ENCODE measurements at regions not wholly inside any gene's neighbourhood (a gene's known extent, or its start where the extent isn't known, plus 50 kb on each side); places are given as distances from the start of the nearest gene placed in this dataset.

DNA sequence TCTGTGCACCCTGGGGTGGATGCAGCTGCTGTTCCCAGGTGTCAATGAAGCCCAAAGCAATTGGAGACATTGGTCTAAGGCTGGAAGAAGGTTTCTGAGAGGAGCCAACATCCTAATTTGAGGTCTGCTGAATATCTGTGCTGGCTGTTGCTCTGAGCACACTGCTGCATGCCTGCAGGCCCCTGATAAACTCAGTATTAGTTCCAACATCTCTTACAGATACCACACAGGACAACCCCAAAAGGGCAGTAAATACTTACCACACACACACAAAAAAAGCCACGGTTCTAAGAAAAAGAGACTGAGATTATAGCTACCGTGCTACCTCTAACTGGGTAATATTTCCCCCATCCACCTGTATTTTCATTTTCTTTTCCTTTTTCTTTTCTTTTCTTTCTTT, 164.3 kb upstream of the SOX4 start:
- DNase-seq: no peak
- no peak overlapping the region for H3K4me3 ChIP-seq (ENCODE audit: low read depth in 1 of 2, low read length in 2 of 2)
- H3K9ac ChIP-seq (ENCODE audit: low read depth, low read length): no peak overlapping the region
- H4K20me1 ChIP-seq (ENCODE audit: insufficient read depth, low read length): no peaks in the 10 kb centered on the region
- no peak overlapping the region for H3K4me2 ChIP-seq (ENCODE audit: insufficient read depth, low read length)
- H2AFZ ChIP-seq (ENCODE audit: low read depth, low read length): no peak overlapping the region
- H3K9me3 ChIP-seq (ENCODE audit: insufficient read depth, low read length, severe bottlenecking): no peaks in the 10 kb centered on the region
- TF ChIP-seq EZH2 (IDR thresholded peaks at IDR 0.05; ENCODE audit: borderline replicate concordance, low read depth, low read length, severe bottlenecking) (no peak), CTCF (IDR thresholded peaks at IDR 0.05; ENCODE audit: borderline replicate concordance, extremely low read depth, low read length, poor library complexity, severe bottlenecking) (no peak)
- no peaks in the 10 kb centered on the region for H3K4me1 ChIP-seq (ENCODE audit: insufficient read depth, low read length)
- ATAC-seq (ENCODE audit: insufficient read depth, low read depth): peak; percentile 52; the same call in 2 of the 3 replicates
- H3K27me3 ChIP-seq (ENCODE audit: insufficient read depth, low read length, poor library complexity): no peaks in the 10 kb centered on the region
- H3K79me2 ChIP-seq (ENCODE audit: insufficient read depth, low read length): no peaks in the 10 kb centered on the region
- H3K36me3 ChIP-seq (ENCODE audit: insufficient read depth, low read length): no peaks in the 10 kb centered on the region
- no peak overlapping the region for H3K27ac ChIP-seq (ENCODE audit: low read length)

DNA sequence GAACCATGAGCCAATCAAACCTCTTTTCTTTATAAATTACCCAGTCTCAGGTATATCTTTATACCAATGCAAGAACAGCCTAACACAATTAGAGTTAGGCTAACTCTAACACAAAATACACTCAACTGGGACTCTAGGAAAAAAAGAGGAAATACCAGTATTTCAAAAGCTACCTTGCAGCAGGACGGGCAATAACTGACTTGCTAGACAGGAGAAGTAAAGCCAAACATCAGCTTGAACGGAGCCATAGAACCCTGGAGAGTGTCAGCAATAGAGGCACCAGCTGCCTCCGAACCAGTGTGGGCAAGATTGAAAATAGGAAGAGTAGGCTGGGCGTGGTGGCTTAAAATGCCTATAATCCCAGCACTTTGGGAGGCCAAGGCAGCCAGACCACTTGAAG, 162.0 kb upstream of the SOX4 start:
- no peak overlapping the region for H2AFZ ChIP-seq (ENCODE audit: low read depth, low read length)
- no peaks in the 10 kb centered on the region for H3K4me1 ChIP-seq (ENCODE audit: insufficient read depth, low read length)
- H4K20me1 ChIP-seq (ENCODE audit: insufficient read depth, low read length): no peaks in the 10 kb centered on the region
- no peaks in the 10 kb centered on the region for H3K79me2 ChIP-seq (ENCODE audit: insufficient read depth, low read length)
- no peak overlapping the region for H3K4me3 ChIP-seq (ENCODE audit: low read depth in 1 of 2, low read length in 2 of 2)
- no peak overlapping the region for H3K27ac ChIP-seq (ENCODE audit: low read length)
- H3K36me3 ChIP-seq (ENCODE audit: insufficient read depth, low read length): no peaks in the 10 kb centered on the region
- H3K27me3 ChIP-seq (ENCODE audit: insufficient read depth, low read length, poor library complexity): no peaks in the 10 kb centered on the region
- TF ChIP-seq EZH2 (IDR thresholded peaks at IDR 0.05; ENCODE audit: borderline replicate concordance, low read depth, low read length, severe bottlenecking) (no peak), CTCF (IDR thresholded peaks at IDR 0.05; ENCODE audit: borderline replicate concordance, extremely low read depth, low read length, poor library complexity, severe bottlenecking) (no peak)
- DNase-seq: no peak
- no peak overlapping the region for H3K4me2 ChIP-seq (ENCODE audit: insufficient read depth, low read length)
- ATAC-seq (ENCODE audit: insufficient read depth, low read depth): no peak
- H3K9ac ChIP-seq (ENCODE audit: low read depth, low read length): no peak overlapping the region
- no peaks in the 10 kb centered on the region for H3K9me3 ChIP-seq (ENCODE audit: insufficient read depth, low read length, severe bottlenecking)

DNA sequence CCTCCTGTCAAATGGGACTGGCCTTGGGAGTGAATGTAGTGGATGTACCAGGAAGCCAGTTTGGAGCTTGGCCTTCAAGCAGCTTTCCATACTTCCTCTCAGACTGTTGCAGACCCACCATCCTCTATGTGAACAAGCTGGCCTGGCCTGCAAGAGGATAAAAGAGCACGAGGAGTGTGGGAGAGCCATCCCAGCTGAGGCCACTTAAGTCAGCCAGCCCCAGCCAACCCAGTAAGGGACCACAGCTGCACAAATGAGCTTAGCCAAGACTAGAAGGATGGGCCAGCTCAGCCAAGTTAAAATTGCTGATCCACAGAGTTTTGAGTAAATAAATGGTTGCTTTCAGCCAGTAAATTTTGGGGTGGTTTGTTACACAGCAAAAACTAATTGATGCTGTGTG, 156.9 kb upstream of the SOX4 start:
- Histone ChIP-seq H3K27me3 (ENCODE audit: insufficient read depth, low read length, poor library complexity) (no peaks in the 10 kb centered on the region), H3K36me3 (ENCODE audit: insufficient read depth, low read length) (no peaks in the 10 kb centered on the region), H3K27ac (ENCODE audit: low read length) (no peak overlapping the region), H3K4me3 (ENCODE audit: low read depth in 1 of 2, low read length in 2 of 2) (no peak overlapping the region), H3K79me2 (ENCODE audit: insufficient read depth, low read length) (no peaks in the 10 kb centered on the region), H3K4me2 (ENCODE audit: insufficient read depth, low read length) (no peak overlapping the region), H3K9me3 (ENCODE audit: insufficient read depth, low read length, severe bottlenecking) (no peaks in the 10 kb centered on the region), H3K9ac (ENCODE audit: low read depth, low read length) (no peak overlapping the region), H2AFZ (ENCODE audit: low read depth, low read length) (no peak overlapping the region), H4K20me1 (ENCODE audit: insufficient read depth, low read length) (no peaks in the 10 kb centered on the region), H3K4me1 (ENCODE audit: insufficient read depth, low read length) (peaks cover 45% of the 10 kb centered on the region)
- DNase-seq (no peak), ATAC-seq (ENCODE audit: insufficient read depth, low read depth) (no peak)
- no peak for TF ChIP-seq CTCF (IDR thresholded peaks at IDR 0.05; ENCODE audit: borderline replicate concordance, extremely low read depth, low read length, poor library complexity, severe bottlenecking)
- no peak for TF ChIP-seq EZH2 (IDR thresholded peaks at IDR 0.05; ENCODE audit: borderline replicate concordance, low read depth, low read length, severe bottlenecking)

- no peaks in the 10 kb centered on the region for H3K27me3 ChIP-seq (ENCODE audit: insufficient read depth, low read length, poor library complexity)
- no peak overlapping the region for H3K4me3 ChIP-seq (ENCODE audit: low read depth in 1 of 2, low read length in 2 of 2)
- H3K36me3 ChIP-seq (ENCODE audit: insufficient read depth, low read length): no peaks in the 10 kb centered on the region
- no peak overlapping the region for H3K9ac ChIP-seq (ENCODE audit: low read depth, low read length)
- H3K79me2 ChIP-seq (ENCODE audit: insufficient read depth, low read length): no peaks in the 10 kb centered on the region
- H3K9me3 ChIP-seq (ENCODE audit: insufficient read depth, low read length, severe bottlenecking): no peaks in the 10 kb centered on the region
- ATAC-seq (ENCODE audit: insufficient read depth, low read depth): no peak
- no peaks in the 10 kb centered on the region for H4K20me1 ChIP-seq (ENCODE audit: insufficient read depth, low read length)
- peaks cover 48% of the 10 kb centered on the region for H3K4me1 ChIP-seq (ENCODE audit: insufficient read depth, low read length)
- H3K27ac ChIP-seq (ENCODE audit: low read length): peak overlapping the region; percentile 81
- TF ChIP-seq EZH2 (IDR thresholded peaks at IDR 0.05; ENCODE audit: borderline replicate concordance, low read depth, low read length, severe bottlenecking): no peak
- TF ChIP-seq CTCF (IDR thresholded peaks at IDR 0.05; ENCODE audit: borderline replicate concordance, extremely low read depth, low read length, poor library complexity, severe bottlenecking): no peak
- no peak overlapping the region for H2AFZ ChIP-seq (ENCODE audit: low read depth, low read length)
- no peak for DNase-seq
- peak overlapping the region; percentile 56; the same call in 1 of the 2 replicates for H3K4me2 ChIP-seq (ENCODE audit: insufficient read depth, low read length)
Observed at GRCh38 chr6:21437581-21437980, 156.0 kb upstream of the SOX4 start.

Measured in DND-41 (cell line).